CD4-positive, alpha-beta T cell (primary cell): ENCODE measurements at regions not wholly inside any gene's neighbourhood (a gene's known extent, or its start where the extent isn't known, plus 50 kb on each side); places are given as distances from the start of the nearest gene placed in this dataset.

Experiments
- ATAC-seq: fragments of 200-7000 bp; cut with Tn5 transposase; one replicate; pipeline ENCODE4 v1.10.0; 2022; ENCODE audit warnings: mild to moderate bottlenecking; ENCODE audit not compliant: poor library complexity
- CTCF ChIA-PET: fragments of 350-600 bp; sonication (Branson Sonifier 250); formaldehyde crosslinking; loops from one replicate; lab custom pipeline; 2021; ENCODE audit warnings: antibody characterized with exemption, inconsistent platforms; lab: Charles Lee
- POLR2A ChIA-PET: fragments of 350-600 bp; sonication (Branson Sonifier 250); formaldehyde crosslinking; loops from one replicate; lab custom pipeline; 2021; ENCODE audit warnings: antibody characterized with exemption, inconsistent platforms; lab: Charles Lee
- DNase-seq, 14 experiments: peaks; one replicate each; pipeline ENCODE4 v3.0.0-alpha.2; 2013 to 2020; ENCODE audit warnings: mixed read lengths in 2 of 14
- H3K27ac ChIP-seq, 2 donors: one replicate each; pipeline versions ENCODE4 v1.5.1 to v1.7.0; 2013; ENCODE audit warnings: low read length in 2 of 2, low read depth in 1 of 2, mild to moderate bottlenecking in 1 of 2
- H3K27me3 ChIP-seq, 2 experiments: 1 replicate in 1 of 2; 2 replicates in 1 of 2; pipeline versions ENCODE4 v1.6.1 to v1.7.0; 2013; ENCODE audit warnings: low read length in 2 of 2, control low read depth in 1 of 2, mild to moderate bottlenecking in 1 of 2, moderate library complexity in 1 of 2; ENCODE audit not compliant: insufficient read depth in 2 of 2, control insufficient read depth in 1 of 2
- H3K36me3 ChIP-seq: one replicate; pipeline ENCODE4 v1.6.1; 2013; ENCODE audit warnings: low read length, control low read depth; ENCODE audit not compliant: insufficient read depth
- H3K4me1 ChIP-seq: one replicate; pipeline ENCODE4 v1.6.1; 2013; ENCODE audit warnings: low read length, control low read depth; ENCODE audit not compliant: insufficient read depth
- H3K4me3 ChIP-seq: one replicate; pipeline ENCODE4 v1.5.1; 2013; ENCODE audit warnings: mild to moderate bottlenecking, low read length, moderate library complexity
- H3K9me3 ChIP-seq, 2 experiments: 1 replicate in 1 of 2; 2 replicates in 1 of 2; pipeline versions ENCODE4 v1.6.1 to v1.7.0; 2013; ENCODE audit warnings: low read length in 2 of 2, mild to moderate bottlenecking in 2 of 2, control low read depth in 1 of 2, moderate library complexity in 1 of 2; ENCODE audit not compliant: control insufficient read depth in 1 of 2, insufficient read depth in 1 of 2
- H3K27ac Mint-ChIP-seq: one replicate; pipeline ENCODE4 v1.8.0; 2020; ENCODE audit warnings: mixed read lengths
- H3K27me3 Mint-ChIP-seq: one replicate; pipeline ENCODE4 v1.8.0; 2021; ENCODE audit warnings: mixed read lengths
- H3K36me3 Mint-ChIP-seq: one replicate; pipeline ENCODE4 v1.8.0; 2021; ENCODE audit warnings: low read depth, mixed read lengths
- H3K4me1 Mint-ChIP-seq: one replicate; pipeline ENCODE4 v1.8.0; 2021; ENCODE audit warnings: low read depth, mixed read lengths
- H3K4me3 Mint-ChIP-seq: one replicate; pipeline ENCODE4 v1.8.0; 2020; ENCODE audit warnings: mild to moderate bottlenecking, mixed read lengths
- H3K9me3 Mint-ChIP-seq: one replicate; pipeline ENCODE4 v1.8.0; 2020; ENCODE audit warnings: mixed read lengths
- intact Hi-C, 2 experiments: fragments of 100-400 bp; cut with DNase I in 1 of 2; cut with micrococcal nuclease in 1 of 2; formaldehyde crosslinking; loops; one replicate each; pipeline versions ENCODE4 v1.15.1 to v1.9.0; 2023 to 2025; cut with DNase I, micrococcal nuclease
- TF ChIP-seq, protein P1 (sequence below): fragments of 200-600 bp; IDR thresholded peaks from one replicate; pipeline ENCODE4 v1.8.0; 2022; ENCODE audit warnings: antibody characterized with exemption, mild to moderate bottlenecking

DNA sequence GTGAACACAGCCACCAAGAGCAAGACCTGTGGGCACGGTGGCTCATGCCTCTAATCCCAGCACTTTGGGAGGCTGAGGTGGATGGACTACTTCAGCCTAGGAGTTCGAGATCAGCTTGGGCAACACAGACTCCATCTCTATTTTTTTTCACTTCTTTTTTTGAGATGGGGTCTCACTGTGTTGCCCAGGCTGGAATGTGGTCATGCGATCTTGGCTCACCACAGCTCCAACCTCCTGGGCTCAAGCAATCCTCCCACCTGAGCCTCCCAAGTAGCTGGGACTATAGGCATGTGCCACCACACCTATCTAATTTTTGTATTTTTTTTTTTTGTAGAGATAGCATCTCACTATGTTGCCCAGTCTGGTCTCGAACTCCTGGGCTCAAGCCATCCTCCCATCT, 54.4 kb upstream of the SPRED2 start:
- Histone ChIP-seq H3K36me3 (no peaks in the 10 kb centered on the region), H3K27ac (no peak overlapping the region), H3K4me3 (no peak overlapping the region), H3K27me3 (peaks cover 0 to 2% of the 10 kb centered on the region in 2 experiments), H3K4me1 (no peaks in the 10 kb centered on the region), H3K9me3 (peaks cover 0 to 9% of the 10 kb centered on the region in 2 experiments)
- no peak overlapping the region for H3K4me3 Mint-ChIP-seq
- H3K27ac Mint-ChIP-seq: no peak overlapping the region
- ChIA-PET POLR2A (no interaction called here), CTCF (no interaction called here)
- H3K9me3 Mint-ChIP-seq: peaks cover 3% of the 10 kb centered on the region
- H3K27me3 Mint-ChIP-seq: peaks cover 22% of the 10 kb centered on the region
- no peak for DNase-seq
- TF ChIP-seq, protein P1, sequence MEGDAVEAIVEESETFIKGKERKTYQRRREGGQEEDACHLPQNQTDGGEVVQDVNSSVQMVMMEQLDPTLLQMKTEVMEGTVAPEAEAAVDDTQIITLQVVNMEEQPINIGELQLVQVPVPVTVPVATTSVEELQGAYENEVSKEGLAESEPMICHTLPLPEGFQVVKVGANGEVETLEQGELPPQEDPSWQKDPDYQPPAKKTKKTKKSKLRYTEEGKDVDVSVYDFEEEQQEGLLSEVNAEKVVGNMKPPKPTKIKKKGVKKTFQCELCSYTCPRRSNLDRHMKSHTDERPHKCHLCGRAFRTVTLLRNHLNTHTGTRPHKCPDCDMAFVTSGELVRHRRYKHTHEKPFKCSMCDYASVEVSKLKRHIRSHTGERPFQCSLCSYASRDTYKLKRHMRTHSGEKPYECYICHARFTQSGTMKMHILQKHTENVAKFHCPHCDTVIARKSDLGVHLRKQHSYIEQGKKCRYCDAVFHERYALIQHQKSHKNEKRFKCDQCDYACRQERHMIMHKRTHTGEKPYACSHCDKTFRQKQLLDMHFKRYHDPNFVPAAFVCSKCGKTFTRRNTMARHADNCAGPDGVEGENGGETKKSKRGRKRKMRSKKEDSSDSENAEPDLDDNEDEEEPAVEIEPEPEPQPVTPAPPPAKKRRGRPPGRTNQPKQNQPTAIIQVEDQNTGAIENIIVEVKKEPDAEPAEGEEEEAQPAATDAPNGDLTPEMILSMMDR: no peak
- intact Hi-C loops: no loop called here
- H3K4me1 Mint-ChIP-seq: no peaks in the 10 kb centered on the region
- no peaks in the 10 kb centered on the region for H3K36me3 Mint-ChIP-seq
- no peak for ATAC-seq

DNA sequence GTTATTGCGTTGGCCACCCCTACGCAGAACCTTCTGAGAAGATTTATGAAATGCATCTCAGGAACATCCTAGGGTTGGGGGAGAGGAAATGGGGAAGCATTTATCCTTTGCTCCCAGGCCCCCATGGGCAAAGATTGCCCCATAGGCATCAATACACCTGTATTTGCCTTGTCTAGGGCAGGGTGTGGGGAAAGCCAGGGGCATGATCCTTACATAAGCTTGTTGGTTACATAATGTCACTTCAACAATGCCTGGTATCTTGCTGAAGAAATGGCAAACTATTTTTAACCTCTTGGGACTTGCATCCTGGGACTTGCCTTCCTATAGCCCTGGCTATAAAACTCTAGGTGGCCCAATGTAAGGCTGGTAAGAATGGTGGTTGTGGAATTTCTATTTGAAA, 53.9 kb upstream of the SPRED2 start:
- peaks cover 0 to 9% of the 10 kb centered on the region in 2 experiments for H3K9me3 ChIP-seq
- POLR2A ChIA-PET: no interaction called here

DNA sequence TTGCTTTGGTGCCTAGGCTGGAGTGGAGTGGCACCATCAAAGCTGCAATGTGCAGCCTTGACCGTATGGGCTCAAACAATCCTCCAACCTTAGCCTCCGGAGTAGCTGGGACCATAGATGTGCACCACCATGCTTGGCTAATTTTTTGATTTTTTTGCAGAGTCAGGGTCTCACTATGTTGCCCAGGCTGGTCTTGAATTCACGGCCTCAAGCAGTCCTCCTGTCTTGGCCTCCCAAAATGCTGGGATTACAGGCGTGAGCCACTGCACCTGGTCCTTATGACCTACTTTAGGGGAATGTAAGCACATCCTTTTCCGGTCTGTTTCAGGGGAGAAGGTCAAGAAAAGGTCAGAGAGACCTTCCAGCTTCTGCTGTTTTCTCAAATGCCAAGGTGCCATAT, 53.4 kb upstream of the SPRED2 start:
- no peaks in the 10 kb centered on the region for H3K36me3 Mint-ChIP-seq
- no peaks in the 10 kb centered on the region for H3K36me3 ChIP-seq
- ChIA-PET POLR2A (no interaction called here), CTCF (no interaction called here)
- intact Hi-C loops: no loop called here
- ATAC-seq (no peak), DNase-seq (no peak)
- H3K27ac Mint-ChIP-seq: no peak overlapping the region
- H3K4me1 ChIP-seq: no peaks in the 10 kb centered on the region
- TF ChIP-seq, protein P1: no peak
- peaks cover 23% of the 10 kb centered on the region for H3K27me3 Mint-ChIP-seq
- H3K27ac ChIP-seq: no peak overlapping the region
- no peak overlapping the region for H3K4me3 Mint-ChIP-seq
- no peak overlapping the region for H3K4me3 ChIP-seq
- peaks cover 0 to 9% of the 10 kb centered on the region in 2 experiments for H3K9me3 ChIP-seq
- H3K9me3 Mint-ChIP-seq: peaks cover 3% of the 10 kb centered on the region
- no peaks in the 10 kb centered on the region for H3K4me1 Mint-ChIP-seq
- peaks cover 0 to 2% of the 10 kb centered on the region in 2 experiments for H3K27me3 ChIP-seq

More for the DNA sequence above, 53.9 kb upstream of the SPRED2 start:
- CTCF ChIA-PET: no interaction called here
- ATAC-seq (no peak), DNase-seq (no peak)
- peaks cover 23% of the 10 kb centered on the region for H3K27me3 Mint-ChIP-seq
- Histone ChIP-seq H3K27me3 (peaks cover 0 to 2% of the 10 kb centered on the region in 2 experiments), H3K4me3 (no peak overlapping the region), H3K4me1 (no peaks in the 10 kb centered on the region), H3K36me3 (no peaks in the 10 kb centered on the region), H3K27ac (no peak overlapping the region)
- H3K4me1 Mint-ChIP-seq: no peaks in the 10 kb centered on the region
- H3K9me3 Mint-ChIP-seq: peaks cover 3% of the 10 kb centered on the region
- H3K27ac Mint-ChIP-seq: no peak overlapping the region
- intact Hi-C loops: no loop called here
- H3K36me3 Mint-ChIP-seq: no peaks in the 10 kb centered on the region
- TF ChIP-seq, protein P1: no peak
- no peak overlapping the region for H3K4me3 Mint-ChIP-seq
